HG02623 (cell line): ENCODE measurements at regions not wholly inside any gene's neighbourhood (a gene's known extent, or its start where the extent isn't known, plus 50 kb on each side); places are given as distances from the start of the nearest gene placed in this dataset.

Experiments used
- ATAC-seq: cut with Tn5 transposase; IDR thresholded peaks from one replicate; pipeline ENCODE4 v1.9.1; 2021; ENCODE audit warnings: moderate library complexity; ENCODE audit not compliant: unreplicated experiment

- no peak for ATAC-seq
Measured at GRCh38 chr1:81410351-81410750, 390.4 kb upstream of the ADGRL2 start.

DNA sequence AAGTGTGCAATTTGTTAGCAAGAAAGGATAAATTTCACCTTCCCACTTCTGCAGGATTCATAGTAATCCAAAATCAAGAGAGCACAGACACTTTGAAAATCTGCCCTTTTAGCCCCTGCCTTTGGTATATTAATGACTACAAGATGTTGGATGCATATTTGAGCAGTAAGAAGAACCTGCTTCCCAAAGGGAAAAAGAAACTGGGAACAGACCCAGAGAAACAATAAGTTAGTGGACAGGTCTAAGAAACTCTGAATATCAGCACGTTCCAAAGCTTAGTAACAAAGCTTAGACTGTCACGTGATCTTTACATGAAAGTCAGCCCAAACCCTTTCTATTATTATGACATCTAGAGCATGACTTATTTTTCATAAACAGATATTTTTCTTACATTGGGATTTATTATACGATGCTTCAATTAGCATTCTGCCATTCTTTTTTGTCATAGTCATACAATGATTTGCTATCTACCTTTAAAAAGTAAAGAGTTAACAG, 390.9 kb upstream of the ADGRL2 start:
- no peak for ATAC-seq

DNA sequence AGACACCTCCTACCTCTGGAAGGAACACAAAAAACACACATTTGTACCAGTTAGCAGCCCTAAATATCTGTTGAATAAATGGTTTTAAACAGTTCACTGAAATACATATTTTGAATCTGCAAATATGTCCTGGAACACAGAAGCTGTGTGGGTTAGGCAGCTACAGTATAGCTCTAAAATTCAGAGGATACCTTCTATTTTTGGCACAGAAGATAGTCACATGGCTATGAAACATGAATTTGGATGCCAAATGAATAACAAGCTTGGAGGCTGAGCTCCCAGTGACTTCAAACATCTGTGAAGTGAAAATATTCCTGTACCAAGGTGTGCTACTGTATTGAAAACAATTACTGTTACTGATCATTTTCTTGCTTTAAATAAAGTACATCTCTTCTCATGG, 391.5 kb upstream of the ADGRL2 start:
- no peak for ATAC-seq

GRCh38 chr1:81408419-81408818, 392.3 kb upstream of the ADGRL2 start:
- no peak for ATAC-seq

DNA sequence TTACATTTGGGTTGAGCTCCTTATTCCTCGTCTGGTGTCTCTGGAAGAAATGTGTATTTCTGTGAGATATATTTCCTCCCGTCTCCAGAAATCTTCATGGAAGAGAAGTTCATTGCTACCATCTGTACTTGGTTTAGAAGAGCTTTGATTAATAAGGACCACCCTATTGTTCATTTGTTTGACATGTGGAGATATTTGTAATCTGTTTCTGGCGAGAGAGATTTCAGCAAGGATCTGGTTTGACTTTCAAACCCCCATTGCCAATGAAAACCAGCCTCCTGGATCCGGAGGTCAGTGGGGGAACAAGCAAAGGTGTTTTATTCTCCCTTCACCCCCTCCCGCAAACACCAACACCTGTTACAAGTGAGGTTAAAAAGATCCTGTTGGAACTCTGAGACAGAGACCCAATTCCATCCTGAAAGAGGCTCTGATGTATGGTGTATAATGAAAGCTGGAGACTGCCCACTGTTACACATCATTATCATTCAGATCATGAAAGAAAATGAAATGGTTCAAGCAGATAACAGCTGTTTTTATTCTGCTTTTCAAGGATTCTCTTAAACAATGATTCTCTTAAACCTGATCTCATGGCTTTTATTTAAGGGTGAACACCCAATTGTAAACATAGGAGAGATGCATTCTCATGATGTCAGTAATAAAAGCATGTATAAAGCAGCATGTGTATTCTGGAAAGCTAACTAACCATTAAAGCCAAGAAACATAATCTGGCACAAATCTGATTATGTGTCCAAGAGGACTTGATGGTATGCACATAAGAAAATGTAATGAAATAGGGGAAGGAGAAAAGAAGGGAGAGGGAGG, 393.5 kb upstream of the ADGRL2 start:
- ATAC-seq = no peak

DNA sequence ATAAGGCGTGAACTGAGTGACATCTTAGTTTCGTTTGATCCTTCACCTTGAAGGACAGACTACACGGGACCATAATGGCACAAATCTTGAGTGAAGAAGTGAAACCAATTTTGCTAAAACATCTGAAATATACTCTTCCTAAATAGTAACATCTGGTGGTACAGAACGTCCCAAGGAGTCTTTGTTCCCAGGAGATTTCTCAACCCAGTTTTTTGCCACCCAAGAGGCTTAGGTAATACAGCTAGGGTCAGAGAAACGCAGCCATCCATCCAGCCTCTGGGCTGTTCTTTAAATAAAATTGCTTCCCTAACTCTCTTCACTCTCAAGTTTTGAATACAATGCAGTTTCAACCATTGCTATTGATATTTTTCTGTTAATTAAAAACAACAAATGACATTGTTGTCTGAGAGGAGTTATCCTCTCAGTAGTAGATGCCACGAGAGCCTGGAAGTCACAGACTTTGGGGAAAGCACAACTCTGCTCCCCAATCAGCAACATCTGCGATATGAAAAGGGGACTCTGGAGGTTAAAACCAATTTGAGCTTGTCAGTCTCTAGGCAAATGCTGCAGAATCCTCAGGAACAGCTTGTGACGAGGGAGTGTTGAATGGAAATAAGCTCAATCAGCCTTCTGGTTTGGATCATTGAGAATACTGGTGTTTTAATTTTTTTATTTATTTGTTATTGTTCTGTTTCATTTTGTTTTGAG, 394.3 kb upstream of the ADGRL2 start:
- no peak for ATAC-seq

DNA sequence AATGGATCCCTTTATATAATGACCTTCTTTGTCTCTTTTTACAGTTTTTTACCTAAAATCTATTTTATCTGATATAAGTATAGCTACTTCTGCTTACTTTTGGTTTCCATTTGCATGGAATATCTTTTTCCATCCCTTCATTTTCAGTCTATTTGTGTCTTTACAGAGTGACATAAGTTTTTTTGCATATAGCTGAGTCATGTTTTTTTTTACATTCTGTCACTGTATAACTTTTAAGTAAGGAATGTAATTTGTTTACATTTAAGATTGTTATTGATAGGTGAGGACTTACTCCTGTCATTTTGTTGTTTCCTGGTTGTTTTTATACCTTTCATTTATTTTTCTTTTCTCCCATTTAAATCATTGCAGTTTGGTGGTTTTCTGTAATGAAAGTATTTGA, 402.7 kb upstream of the ADGRL2 start:
- no peak for ATAC-seq

DNA sequence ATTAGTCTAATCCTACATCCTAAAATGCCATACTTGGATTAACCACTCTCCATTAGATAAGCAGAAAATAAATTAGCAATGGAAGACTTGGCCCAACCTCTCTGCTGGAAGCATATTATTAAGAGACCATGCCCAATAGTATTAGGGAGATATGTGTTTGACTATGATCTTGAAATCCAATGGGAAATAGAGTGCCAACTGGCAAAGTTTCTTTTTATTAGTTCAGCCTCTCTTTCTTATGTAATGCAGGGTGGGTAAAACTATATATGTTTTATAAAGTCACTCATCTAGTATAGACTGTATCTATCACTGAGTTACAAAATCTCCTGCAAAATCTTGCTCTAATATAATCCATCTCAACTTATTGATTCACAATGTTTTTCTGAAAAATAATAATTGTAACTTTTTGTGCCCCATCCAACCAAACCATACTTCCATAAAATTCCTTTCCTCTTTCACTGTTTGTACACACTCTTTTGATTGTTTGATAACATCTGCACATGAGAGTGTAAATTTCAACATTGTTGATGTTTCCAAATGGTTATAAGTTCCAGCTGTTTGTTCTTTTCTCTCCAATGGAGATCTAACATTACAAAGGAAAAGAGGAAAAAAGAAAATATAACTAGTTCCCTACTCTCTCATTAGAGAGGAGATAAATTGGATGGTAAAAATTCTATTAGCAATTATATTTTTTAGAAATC, 408.1 kb upstream of the ADGRL2 start:
- no peak for ATAC-seq

DNA sequence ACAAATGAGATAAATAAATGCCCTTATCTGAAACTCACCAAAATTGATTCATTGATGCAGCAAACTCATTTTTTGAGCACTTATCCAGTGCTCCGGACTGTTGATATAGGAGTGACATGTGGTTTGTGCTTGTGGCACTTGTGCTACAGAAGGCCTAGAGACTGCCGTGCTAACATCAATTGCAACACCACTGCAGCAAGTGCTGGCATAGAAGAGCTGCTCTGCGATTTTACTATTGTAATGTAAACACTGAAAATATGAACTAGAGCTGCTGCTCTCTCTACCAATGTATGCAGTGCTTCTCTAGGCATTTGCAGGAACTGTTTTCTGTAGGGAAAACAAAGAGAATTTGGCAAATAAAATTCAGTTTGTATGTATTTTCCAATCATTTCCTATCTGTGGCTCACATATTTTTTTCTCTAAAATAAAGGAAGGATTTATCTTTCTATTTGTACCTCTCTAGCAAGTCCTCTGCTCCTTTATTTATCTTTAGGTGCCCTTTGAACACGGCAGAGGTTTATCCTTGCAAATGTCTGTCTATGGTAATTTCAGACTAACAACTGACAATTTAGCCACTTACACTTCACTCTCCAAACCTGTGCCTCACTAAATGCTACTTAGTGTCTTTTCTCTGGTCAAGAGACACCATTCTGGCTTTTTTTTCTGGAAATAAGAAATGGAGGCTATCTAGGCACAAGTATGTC, 409.5 kb upstream of the ADGRL2 start:
- ATAC-seq = no peak

DNA sequence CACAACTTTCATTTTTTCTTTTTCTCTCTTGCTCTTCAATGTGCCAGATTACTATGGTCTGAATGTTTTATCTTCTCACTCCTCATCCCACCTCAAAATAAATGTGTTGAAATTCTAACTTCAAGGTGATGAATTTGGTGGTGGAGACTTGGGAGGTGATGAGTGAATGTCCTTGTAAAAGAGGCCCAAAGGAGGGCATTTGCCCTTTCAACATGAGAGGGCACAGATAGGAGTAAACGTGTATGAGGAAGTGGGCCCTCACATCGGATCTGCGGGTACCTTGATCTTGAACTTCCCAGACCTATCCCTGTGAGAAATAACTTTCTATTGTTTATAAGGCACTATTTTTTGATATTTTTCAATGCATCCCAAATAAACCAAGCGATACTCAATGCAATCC, 412.3 kb upstream of the ADGRL2 start:
- ATAC-seq = no peak

- no peak for ATAC-seq
Measured at GRCh38 chr1:81387446-81387845, 413.3 kb upstream of the ADGRL2 start.

- ATAC-seq = no peak
Measured at GRCh38 chr1:81382561-81382960, 418.2 kb upstream of the ADGRL2 start.

GRCh38 chr1:81381881-81382280, 418.9 kb upstream of the ADGRL2 start:
- no peak for ATAC-seq

DNA sequence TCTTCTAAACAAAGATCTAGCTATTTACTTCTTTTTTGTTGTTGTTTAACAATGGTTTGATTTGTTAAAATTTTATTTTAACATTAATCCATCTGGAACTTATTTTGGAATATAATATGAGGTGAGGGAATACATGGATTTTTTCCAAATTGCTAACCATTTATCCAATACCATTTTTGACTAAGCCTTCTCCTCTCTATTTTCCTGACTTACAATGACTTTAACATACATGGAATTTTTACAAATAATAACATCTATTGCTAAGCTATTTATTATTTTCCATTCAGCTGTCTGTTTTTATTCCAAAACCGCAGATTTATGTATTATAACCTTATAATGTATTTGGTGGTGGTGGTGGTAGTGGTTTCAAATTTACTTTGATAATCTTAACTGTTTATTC, 420.3 kb upstream of the ADGRL2 start:
- no peak for ATAC-seq

DNA sequence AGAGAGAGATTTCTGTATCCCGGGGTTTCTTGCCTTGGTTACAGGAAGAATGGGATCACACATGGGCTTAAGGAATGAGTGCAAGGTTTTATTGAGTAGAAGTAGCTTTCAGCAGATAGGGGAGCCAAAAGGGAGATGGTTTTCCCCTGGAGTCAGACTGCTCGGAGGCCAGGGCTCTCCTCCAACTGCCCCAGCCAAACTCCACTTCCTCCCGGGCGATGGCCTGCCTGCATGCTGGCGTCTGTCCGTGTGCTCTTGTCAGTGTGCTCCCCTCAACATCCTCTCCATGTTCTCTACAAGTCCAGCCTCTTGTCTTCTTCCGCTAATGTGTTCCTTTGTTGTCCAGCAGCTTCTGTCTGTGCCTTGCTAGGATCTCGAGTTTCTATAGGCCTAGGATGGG, 421.3 kb upstream of the ADGRL2 start:
- ATAC-seq = no peak

DNA sequence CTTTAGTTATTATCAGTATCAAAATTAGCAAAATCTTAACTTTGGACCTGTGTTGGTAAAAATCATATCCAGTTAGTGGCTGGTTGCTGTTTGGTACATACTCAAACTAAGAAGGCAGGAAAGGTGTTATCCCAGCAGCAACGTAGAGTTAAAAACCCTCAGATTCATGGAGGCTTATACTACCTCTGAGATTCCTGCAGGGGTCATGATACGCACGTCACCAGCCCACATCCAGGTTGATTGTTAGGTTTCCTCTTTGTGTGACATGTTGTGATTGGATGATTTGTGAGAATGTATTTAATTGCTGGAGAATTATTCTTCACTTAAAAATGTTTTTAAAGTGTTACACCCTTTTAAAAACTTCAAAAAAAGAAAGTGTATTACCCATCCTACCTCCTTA, 423.3 kb upstream of the ADGRL2 start:
- ATAC-seq = no peak

DNA sequence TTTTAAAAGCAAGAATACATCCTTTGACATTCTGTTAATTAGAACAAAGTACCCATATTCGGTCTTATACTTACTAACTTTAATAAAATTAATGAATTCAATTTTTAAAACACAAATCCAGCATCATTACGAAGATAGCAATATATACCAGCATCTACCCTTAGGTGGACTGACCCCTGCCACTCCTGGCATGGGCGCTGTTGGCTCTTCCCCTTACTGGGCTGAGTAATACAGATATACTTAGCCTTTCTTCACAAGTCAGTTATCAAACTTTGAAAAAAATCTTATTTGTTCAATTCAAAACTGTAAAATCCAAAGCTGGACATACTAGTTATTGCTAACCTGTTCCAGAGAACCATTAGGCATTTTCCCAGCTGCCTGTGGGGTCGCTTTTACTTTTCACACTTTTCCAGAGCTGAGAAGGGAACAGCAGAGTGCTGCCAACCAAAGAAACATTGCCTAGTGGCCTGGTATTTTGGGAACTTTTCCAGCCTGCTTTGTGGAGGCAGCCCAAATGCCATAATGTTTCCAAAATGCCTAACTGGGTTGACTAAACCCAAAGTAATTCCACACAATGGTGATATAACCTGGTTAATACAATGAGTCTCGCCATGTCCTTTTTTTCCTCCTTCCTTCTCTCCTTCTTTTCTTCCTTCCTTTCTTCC, 424.7 kb upstream of the ADGRL2 start:
- no peak for ATAC-seq

DNA sequence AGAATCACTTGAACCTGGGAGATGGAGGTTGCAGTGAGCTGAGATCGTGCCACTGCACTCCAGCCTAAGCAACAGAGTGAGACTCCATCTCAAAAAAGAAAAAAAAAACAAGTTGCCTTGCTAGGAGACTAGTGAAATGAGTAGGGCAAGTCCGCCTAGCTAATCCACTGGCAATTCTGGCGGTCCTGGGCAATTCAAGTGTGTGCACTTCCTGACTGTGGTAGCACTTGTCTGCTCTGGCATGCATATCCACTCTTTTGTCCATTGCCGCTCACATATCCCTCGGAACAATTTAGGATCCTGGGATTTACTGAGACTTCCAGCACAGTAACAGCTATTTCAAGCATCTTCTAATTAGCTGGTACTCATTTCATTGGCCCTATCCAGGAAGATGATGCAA, 426.3 kb upstream of the ADGRL2 start:
- ATAC-seq = no peak

DNA sequence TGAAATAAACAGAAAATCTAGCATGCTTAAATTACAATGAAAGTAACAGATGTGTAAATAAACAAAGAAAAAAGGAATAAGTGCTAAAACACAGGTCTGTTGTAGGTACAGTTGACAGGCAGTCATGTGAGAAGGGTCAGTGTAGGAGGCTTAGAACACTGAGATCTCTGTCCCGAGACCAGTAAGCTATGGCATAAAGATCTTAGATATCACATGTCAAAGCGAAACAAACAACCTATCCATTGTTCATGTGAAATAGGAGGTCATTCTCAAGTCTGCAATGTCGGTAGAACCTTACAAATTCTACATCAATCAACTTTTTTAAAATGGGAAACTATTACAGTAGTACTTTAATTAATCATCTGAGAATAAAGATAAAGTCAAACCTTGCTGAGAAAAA, 428.9 kb upstream of the ADGRL2 start:
- ATAC-seq = no peak

DNA sequence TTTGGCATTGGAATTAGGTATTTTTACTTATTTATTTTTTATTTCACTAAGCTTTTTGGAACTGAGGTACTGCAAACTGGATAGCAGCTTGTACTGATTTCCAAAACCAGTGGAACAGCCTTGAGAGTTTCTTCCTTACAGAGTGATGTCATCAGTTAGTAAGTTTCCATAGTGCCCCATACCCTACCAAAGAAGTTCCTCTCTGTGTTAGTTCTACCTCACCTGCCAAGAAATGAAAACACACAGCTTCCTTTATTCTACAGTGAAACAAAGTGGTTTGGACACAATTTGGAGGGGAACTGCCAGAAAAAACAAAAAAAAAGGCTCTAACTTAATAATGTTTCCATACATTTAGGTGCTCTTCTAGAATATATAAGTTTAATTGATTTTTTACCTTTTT, 430.9 kb upstream of the ADGRL2 start:
- ATAC-seq = no peak

- ATAC-seq = no peak
Measured at GRCh38 chr1:81366173-81366572, 434.6 kb upstream of the ADGRL2 start.
